GM12878 (cell line): ENCODE measurements at regions not wholly inside any gene's neighbourhood (a gene's known extent, or its start where the extent isn't known, plus 50 kb on each side); places are given as distances from the start of the nearest gene placed in this dataset.

ENCODE experiments used
- ATAC-seq: fragments of 200-7000 bp; cut with Tn5 transposase; 3 replicates; pipeline ENCODE4 v1.9.1; 2020; ENCODE audit warnings: mild to moderate bottlenecking, moderate library complexity
- BruUV-seq: library from RNA; stranded (reverse); fragments of 400-500 nt; replicated peaks from 2 replicates; lab custom pipeline; 2021; lab: Mats Ljungman, UMichigan
- CTCF ChIA-PET: fragments of 300-600 bp; sonication (Branson Sonifier 250); formaldehyde crosslinking; extraction: SDS; loops from one replicate; lab custom pipeline; 2021; ENCODE audit warnings: inconsistent platforms; lab: Yijun Ruan, JAX
- POLR2A ChIA-PET: fragments of 350-600 bp; formaldehyde crosslinking; extraction: SDS; loops from one replicate; lab custom pipeline; 2021; ENCODE audit warnings: inconsistent platforms; lab: Charles Lee
- RAD21 ChIA-PET: fragments of 300-600 bp; sonication (Branson Sonifier 250); formaldehyde crosslinking; loops from one replicate; lab custom pipeline; 2023; ENCODE audit warnings: antibody characterized with exemption; ENCODE audit not compliant: unreplicated experiment; lab: Charles Lee
- SMC1A ChIA-PET: fragments of 300-600 bp; sonication (Branson Sonifier 250); formaldehyde crosslinking; loops from one replicate; lab custom pipeline; 2023; ENCODE audit not compliant: unreplicated experiment, uncharacterized antibody; lab: Charles Lee
- DNase-seq: peaks from one replicate; pipeline ENCODE4 v3.0.0-alpha.2; 2011; ENCODE audit warnings: low read depth, low spot score
- FAIRE-seq: peaks from 3 replicates; lab custom pipeline; 2011; peaks lifted over from hg19 to GRCh38; lab: Jason Lieb, UNC
- H2AFZ ChIP-seq: 2 replicates; pipeline ENCODE4 v1.6.0; 2011; ENCODE audit warnings: low read depth, low read length, control low read depth; ENCODE audit not compliant: control insufficient read depth
- H3K27ac ChIP-seq: 2 replicates; pipeline ENCODE4 v1.5.1; 2011; ENCODE audit warnings: control low read depth; ENCODE audit not compliant: control insufficient read depth, insufficient read depth
- H3K27me3 ChIP-seq, 2 experiments: replicated peaks in 1 of 2; 2 replicates each; pipeline versions ENCODE4 v1.6.0 to v1.6.1; 2011; ENCODE audit warnings: low read length in 1 of 2; ENCODE audit not compliant: control insufficient read depth in 2 of 2, insufficient read depth in 2 of 2
- H3K36me3 ChIP-seq, 2 experiments: 2 replicates each; pipeline ENCODE4 v1.5.1; 2011; ENCODE audit warnings: low read length in 1 of 2; ENCODE audit not compliant: control insufficient read depth in 2 of 2, insufficient read depth in 2 of 2
- H3K4me1 ChIP-seq: 2 replicates; pipeline ENCODE4 v1.6.1; 2011; ENCODE audit warnings: mild to moderate bottlenecking, low read length, moderate library complexity, mixed read lengths; ENCODE audit not compliant: control insufficient read depth, insufficient read depth
- H3K4me2 ChIP-seq: 2 replicates; pipeline ENCODE4 v1.6.0; 2011; ENCODE audit warnings: control low read depth; ENCODE audit not compliant: control insufficient read depth, insufficient read depth
- H3K4me3 ChIP-seq: fragments of 200-600 bp; sonication (generic); 2 replicates; pipeline ENCODE4 v1.5.1; 2016
- H3K79me2 ChIP-seq: 2 replicates; pipeline ENCODE4 v1.6.0; 2011; ENCODE audit warnings: low read length; ENCODE audit not compliant: control insufficient read depth, insufficient read depth
- H3K9ac ChIP-seq: 2 replicates; pipeline ENCODE4 v1.8.0; 2011; ENCODE audit warnings: low read length, control low read depth, mixed read lengths; ENCODE audit not compliant: control insufficient read depth, insufficient read depth
- H3K9me3 ChIP-seq: replicated peaks from 3 replicates; pipeline ENCODE4 v1.5.1; 2011; ENCODE audit warnings: mild to moderate bottlenecking, low read length; ENCODE audit not compliant: control insufficient read depth, insufficient read depth
- H4K20me1 ChIP-seq: 2 replicates; pipeline ENCODE4 v1.6.0; 2011; ENCODE audit not compliant: control insufficient read depth, insufficient read depth
- CBX5 ChIP-seq: sonication (generic); IDR thresholded peaks from 2 replicates; pipeline ENCODE4 v1.6.1; 2016; ENCODE audit warnings: low read depth, moderate library complexity, mild to moderate bottlenecking, inconsistent platforms
- CREB1 ChIP-seq: IDR thresholded peaks from 2 replicates; pipeline ENCODE4 v1.6.1; 2012; ENCODE audit warnings: low read depth, mild to moderate bottlenecking, inconsistent platforms
- DPF2 ChIP-seq: fragments of 450-650 bp; IDR thresholded peaks from 2 replicates; pipeline ENCODE4 v1.6.1; 2017; ENCODE audit warnings: mild to moderate bottlenecking
- RFX5 ChIP-seq: IDR thresholded peaks from 2 replicates; pipeline ENCODE4 v1.6.1; 2011; ENCODE audit warnings: low read depth, low read length, improper control_type of control experiment
- STAT1 ChIP-seq: fragments of 450-650 bp; conservative IDR thresholded peaks from 2 replicates; pipeline ENCODE4 v1.6.1; 2014; ENCODE audit warnings: antibody characterized with exemption, mild to moderate bottlenecking
- TBL1XR1 ChIP-seq: IDR thresholded peaks from 2 replicates; pipeline ENCODE4 v1.6.1; 2012; ENCODE audit warnings: low read depth, low read length, improper control_type of control experiment
- ZNF207 ChIP-seq: fragments of 450-650 bp; IDR thresholded peaks from 2 replicates; pipeline ENCODE4 v1.6.1; 2014; ENCODE audit warnings: antibody characterized with exemption, mild to moderate bottlenecking, borderline replicate concordance
- WGBS: methylation state at CpG from one replicate; pipeline ENCODE4 v1.1.6; 2016; ENCODE audit warnings: low lambda C conversion rate; ENCODE audit not compliant: insufficient replicate concordance, insufficient coverage; ENCODE audit errors: missing lambda C conversion rate; 5-methylcytosine and 5-hydroxymethylcytosine counted together
- in situ Hi-C: fragments of 300-500 bp; cut with MboI; formaldehyde crosslinking; loops from 9 replicates; pipeline ENCODE4 v1.14.3; 2018; ENCODE audit warnings: mixed read lengths
- intact Hi-C: fragments of 100-400 bp; cut with micrococcal nuclease; formaldehyde crosslinking; loops from one replicate; pipeline ENCODE4 v1.14.2; 2022; ENCODE audit not compliant: unreplicated experiment
- TF ChIP-seq, protein P1 (sequence below): fragments of 450-650 bp; IDR thresholded peaks from 2 replicates; pipeline ENCODE4 v1.6.1; 2017; ENCODE audit warnings: low read depth, mild to moderate bottlenecking, moderate library complexity
- TF ChIP-seq, protein P2 (sequence below): fragments of 150-350 bp; IDR thresholded peaks from 2 replicates; pipeline ENCODE4 v1.6.1; 2016; ENCODE audit warnings: low read depth, low read length
- TF ChIP-seq, protein P3 (sequence below): IDR thresholded peaks from 2 replicates; pipeline ENCODE4 v1.6.1; 2011; ENCODE audit warnings: mild to moderate bottlenecking, low read depth, low read length, moderate library complexity; ENCODE audit not compliant: insufficient replicate concordance
- TF ChIP-seq, protein P4 (sequence below): fragments of 450-650 bp; formaldehyde crosslinking; IDR thresholded peaks from 2 replicates; pipeline ENCODE4 v1.4.0; 2020; ENCODE audit warnings: mild to moderate bottlenecking, moderate library complexity

DNA sequence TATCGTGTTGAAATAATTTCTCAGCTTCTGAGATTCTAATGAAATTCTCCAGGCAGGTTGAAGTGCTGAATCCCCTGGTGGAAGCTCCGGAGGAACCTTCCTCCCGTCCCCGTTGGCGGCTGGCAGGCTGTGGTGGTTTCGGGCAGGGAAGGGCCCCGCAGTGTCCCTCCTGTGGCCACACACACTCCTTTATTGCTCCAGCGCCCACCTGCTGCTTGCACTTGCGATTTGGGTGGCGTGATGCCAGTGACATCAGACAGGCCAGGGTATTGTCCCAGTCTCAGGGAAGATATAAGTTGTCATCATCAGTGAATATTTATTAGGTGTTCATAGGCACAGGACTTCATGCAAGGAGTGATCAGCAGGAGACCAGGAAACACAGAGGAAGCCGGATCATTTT lies 530.4 kb downstream of the QKI start:
- Histone ChIP-seq H3K27me3 (no peaks in the 10 kb centered on the region), H3K9ac (no peak overlapping the region), H3K36me3 (no peaks in the 10 kb centered on the region), H4K20me1 (no peaks in the 10 kb centered on the region), H3K9me3 (no peaks in the 10 kb centered on the region), H3K79me2 (no peaks in the 10 kb centered on the region), H3K4me1 (no peaks in the 10 kb centered on the region), H3K4me2 (no peak overlapping the region), H3K27ac (no peak overlapping the region), H2AFZ (no peak overlapping the region), H3K4me3 (no peak overlapping the region)
- ChIA-PET RAD21 (no interaction called here), SMC1A (no interaction called here), CTCF (interaction anchor here (2.3 kb wide), 1 partner anchor 12 kb away, joined by 7 read pairs; no protein-coding TSS in a partner anchor), POLR2A (no interaction called here)
- no TSS peak for BruUV-seq
- FAIRE-seq (no peak), ATAC-seq (no peak), DNase-seq (no peak)
- TF ChIP-seq, protein P1, sequence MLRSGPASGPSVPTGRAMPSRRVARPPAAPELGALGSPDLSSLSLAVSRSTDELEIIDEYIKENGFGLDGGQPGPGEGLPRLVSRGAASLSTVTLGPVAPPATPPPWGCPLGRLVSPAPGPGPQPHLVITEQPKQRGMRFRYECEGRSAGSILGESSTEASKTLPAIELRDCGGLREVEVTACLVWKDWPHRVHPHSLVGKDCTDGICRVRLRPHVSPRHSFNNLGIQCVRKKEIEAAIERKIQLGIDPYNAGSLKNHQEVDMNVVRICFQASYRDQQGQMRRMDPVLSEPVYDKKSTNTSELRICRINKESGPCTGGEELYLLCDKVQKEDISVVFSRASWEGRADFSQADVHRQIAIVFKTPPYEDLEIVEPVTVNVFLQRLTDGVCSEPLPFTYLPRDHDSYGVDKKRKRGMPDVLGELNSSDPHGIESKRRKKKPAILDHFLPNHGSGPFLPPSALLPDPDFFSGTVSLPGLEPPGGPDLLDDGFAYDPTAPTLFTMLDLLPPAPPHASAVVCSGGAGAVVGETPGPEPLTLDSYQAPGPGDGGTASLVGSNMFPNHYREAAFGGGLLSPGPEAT: no peak
- TF ChIP-seq, protein P2, sequence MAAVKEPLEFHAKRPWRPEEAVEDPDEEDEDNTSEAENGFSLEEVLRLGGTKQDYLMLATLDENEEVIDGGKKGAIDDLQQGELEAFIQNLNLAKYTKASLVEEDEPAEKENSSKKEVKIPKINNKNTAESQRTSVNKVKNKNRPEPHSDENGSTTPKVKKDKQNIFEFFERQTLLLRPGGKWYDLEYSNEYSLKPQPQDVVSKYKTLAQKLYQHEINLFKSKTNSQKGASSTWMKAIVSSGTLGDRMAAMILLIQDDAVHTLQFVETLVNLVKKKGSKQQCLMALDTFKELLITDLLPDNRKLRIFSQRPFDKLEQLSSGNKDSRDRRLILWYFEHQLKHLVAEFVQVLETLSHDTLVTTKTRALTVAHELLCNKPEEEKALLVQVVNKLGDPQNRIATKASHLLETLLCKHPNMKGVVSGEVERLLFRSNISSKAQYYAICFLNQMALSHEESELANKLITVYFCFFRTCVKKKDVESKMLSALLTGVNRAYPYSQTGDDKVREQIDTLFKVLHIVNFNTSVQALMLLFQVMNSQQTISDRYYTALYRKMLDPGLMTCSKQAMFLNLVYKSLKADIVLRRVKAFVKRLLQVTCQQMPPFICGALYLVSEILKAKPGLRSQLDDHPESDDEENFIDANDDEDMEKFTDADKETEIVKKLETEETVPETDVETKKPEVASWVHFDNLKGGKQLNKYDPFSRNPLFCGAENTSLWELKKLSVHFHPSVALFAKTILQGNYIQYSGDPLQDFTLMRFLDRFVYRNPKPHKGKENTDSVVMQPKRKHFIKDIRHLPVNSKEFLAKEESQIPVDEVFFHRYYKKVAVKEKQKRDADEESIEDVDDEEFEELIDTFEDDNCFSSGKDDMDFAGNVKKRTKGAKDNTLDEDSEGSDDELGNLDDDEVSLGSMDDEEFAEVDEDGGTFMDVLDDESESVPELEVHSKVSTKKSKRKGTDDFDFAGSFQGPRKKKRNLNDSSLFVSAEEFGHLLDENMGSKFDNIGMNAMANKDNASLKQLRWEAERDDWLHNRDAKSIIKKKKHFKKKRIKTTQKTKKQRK: no peak
- TF ChIP-seq, protein P3, sequence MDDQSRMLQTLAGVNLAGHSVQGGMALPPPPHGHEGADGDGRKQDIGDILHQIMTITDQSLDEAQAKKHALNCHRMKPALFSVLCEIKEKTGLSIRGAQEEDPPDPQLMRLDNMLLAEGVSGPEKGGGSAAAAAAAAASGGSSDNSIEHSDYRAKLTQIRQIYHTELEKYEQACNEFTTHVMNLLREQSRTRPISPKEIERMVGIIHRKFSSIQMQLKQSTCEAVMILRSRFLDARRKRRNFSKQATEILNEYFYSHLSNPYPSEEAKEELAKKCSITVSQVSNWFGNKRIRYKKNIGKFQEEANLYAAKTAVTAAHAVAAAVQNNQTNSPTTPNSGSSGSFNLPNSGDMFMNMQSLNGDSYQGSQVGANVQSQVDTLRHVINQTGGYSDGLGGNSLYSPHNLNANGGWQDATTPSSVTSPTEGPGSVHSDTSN: no peak
- no peak for TF ChIP-seq CREB1
- TF ChIP-seq ZNF207: no peak
- TF ChIP-seq DPF2: no peak
- TF ChIP-seq STAT1: no peak
- no peak for TF ChIP-seq TBL1XR1
- TF ChIP-seq, protein P4, sequence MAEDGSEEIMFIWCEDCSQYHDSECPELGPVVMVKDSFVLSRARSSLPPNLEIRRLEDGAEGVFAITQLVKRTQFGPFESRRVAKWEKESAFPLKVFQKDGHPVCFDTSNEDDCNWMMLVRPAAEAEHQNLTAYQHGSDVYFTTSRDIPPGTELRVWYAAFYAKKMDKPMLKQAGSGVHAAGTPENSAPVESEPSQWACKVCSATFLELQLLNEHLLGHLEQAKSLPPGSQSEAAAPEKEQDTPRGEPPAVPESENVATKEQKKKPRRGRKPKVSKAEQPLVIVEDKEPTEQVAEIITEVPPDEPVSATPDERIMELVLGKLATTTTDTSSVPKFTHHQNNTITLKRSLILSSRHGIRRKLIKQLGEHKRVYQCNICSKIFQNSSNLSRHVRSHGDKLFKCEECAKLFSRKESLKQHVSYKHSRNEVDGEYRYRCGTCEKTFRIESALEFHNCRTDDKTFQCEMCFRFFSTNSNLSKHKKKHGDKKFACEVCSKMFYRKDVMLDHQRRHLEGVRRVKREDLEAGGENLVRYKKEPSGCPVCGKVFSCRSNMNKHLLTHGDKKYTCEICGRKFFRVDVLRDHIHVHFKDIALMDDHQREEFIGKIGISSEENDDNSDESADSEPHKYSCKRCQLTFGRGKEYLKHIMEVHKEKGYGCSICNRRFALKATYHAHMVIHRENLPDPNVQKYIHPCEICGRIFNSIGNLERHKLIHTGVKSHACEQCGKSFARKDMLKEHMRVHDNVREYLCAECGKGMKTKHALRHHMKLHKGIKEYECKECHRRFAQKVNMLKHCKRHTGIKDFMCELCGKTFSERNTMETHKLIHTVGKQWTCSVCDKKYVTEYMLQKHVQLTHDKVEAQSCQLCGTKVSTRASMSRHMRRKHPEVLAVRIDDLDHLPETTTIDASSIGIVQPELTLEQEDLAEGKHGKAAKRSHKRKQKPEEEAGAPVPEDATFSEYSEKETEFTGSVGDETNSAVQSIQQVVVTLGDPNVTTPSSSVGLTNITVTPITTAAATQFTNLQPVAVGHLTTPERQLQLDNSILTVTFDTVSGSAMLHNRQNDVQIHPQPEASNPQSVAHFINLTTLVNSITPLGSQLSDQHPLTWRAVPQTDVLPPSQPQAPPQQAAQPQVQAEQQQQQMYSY (CRISPR knock-in tag): no peak
- no peak for TF ChIP-seq CBX5
- TF ChIP-seq RFX5: no peak
- in situ Hi-C loops: no loop called here
- WGBS: 83% methylated on average over 11 of the region's 11 CpGs
- intact Hi-C loops: no loop called here
